ENCODE measurements at regions not wholly inside any gene's neighbourhood (a gene's known extent, or its start where the extent isn't known, plus 50 kb on each side); places are given as distances from the start of the nearest gene placed in this dataset.
"Not testable (repeated sequence)": the region's sequence is repeated elsewhere in the genome, so short reads cannot be mapped to it uniquely, and the experiment has no call there.

DNA sequence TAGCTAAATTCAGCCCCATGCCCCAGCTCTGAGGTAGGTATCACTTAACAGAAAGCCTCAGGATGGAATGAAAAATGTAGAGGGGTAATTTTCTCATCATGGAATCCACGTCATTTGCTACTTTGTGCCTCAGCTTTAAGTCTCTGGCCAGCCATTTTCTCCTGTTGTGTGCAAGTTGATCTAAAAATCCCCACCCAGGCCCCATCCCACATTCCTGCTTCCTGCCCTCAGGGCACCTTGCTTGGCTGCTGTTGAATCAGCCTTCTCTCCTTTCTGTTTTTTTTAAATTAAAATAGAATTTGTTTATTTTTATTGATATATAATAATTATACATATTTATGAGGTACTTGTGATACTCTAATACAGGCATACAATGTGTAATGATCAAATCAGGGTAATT is 179.9 kb upstream of the TSHZ3 start:
- Histone ChIP-seq H3K4me3 (ENCODE audit: low read depth, low read length) (no peak overlapping the region), H3K27me3 (ENCODE audit: control insufficient read depth, insufficient read depth, low read length) (no peaks in the 10 kb centered on the region), H3K36me3 (ENCODE audit: control insufficient read depth, insufficient read depth, low read length) (no peaks in the 10 kb centered on the region), H3K9ac (ENCODE audit: low read length) (no peak overlapping the region), H3K9me3 (ENCODE audit: control insufficient read depth, insufficient read depth, low read depth, low read length) (peaks cover 9% of the 10 kb centered on the region; the same call in 1 of the 2 replicates), H3K4me1 (ENCODE audit: control insufficient read depth, insufficient read depth, low read length) (peaks cover 5% of the 10 kb centered on the region; the same call in 1 of the 2 replicates), H3K27ac (ENCODE audit: low read depth, low read length) (no peak overlapping the region)

DNA sequence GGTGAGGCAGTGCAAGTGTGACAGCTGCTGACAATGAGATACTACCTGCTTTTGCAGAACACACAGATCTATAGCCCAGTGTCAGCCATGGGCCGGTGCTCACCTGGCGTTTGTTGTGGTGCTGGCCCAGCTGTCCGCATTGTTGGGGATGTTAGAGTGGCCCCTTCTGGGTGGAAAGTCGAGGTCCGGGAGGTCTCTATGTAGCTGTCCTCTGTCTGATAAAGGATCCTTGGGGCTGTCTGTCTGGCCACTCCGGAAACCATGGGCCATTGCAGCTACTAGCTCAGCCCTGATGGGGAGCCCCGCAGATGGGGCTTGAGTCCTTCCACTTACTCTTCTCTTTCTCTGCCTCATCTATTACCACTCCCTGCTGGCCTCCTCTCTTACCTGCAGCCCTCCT is 181.5 kb upstream of the TSHZ3 start:
- H3K9me3 ChIP-seq (ENCODE audit: control insufficient read depth, insufficient read depth, low read depth, low read length): peaks cover 5% of the 10 kb centered on the region; the same call in 1 of the 2 replicates
- peaks cover 5% of the 10 kb centered on the region; the same call in 1 of the 2 replicates for H3K4me1 ChIP-seq (ENCODE audit: control insufficient read depth, insufficient read depth, low read length)
- no peak overlapping the region for H3K9ac ChIP-seq (ENCODE audit: low read length)
- H3K36me3 ChIP-seq (ENCODE audit: control insufficient read depth, insufficient read depth, low read length): no peaks in the 10 kb centered on the region
- H3K27ac ChIP-seq (ENCODE audit: low read depth, low read length): no peak overlapping the region
- H3K27me3 ChIP-seq (ENCODE audit: control insufficient read depth, insufficient read depth, low read length): no peaks in the 10 kb centered on the region
- no peak overlapping the region for H3K4me3 ChIP-seq (ENCODE audit: low read depth, low read length)

DNA sequence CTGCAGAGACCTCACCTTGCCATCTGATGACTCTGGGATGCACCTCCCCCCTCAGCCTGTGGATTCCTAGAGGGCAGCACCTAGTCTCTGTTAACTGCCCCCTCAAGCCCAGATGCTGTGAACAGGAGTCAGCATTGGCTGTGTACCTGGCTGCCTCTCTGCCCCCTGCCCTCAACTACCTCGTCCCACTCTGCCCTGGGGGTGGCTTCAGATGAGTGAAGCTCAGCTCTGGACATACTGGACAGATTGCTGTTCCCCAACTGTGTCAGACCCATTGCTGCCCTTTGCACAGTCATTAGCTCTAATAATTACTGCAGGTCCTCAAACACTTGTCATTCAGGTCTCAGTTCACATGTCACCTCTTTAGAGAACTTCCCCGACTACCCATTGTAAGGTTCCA is 182.1 kb upstream of the TSHZ3 start:
- no peak overlapping the region for H3K27ac ChIP-seq (ENCODE audit: low read depth, low read length)
- H3K9ac ChIP-seq (ENCODE audit: low read length): no peak overlapping the region
- H3K4me3 ChIP-seq (ENCODE audit: low read depth, low read length): no peak overlapping the region
- H3K36me3 ChIP-seq (ENCODE audit: control insufficient read depth, insufficient read depth, low read length): no peaks in the 10 kb centered on the region
- peaks cover 2% of the 10 kb centered on the region; the same call in 1 of the 2 replicates for H3K9me3 ChIP-seq (ENCODE audit: control insufficient read depth, insufficient read depth, low read depth, low read length)
- no peaks in the 10 kb centered on the region for H3K27me3 ChIP-seq (ENCODE audit: control insufficient read depth, insufficient read depth, low read length)
- peaks cover 5% of the 10 kb centered on the region; the same call in 1 of the 2 replicates for H3K4me1 ChIP-seq (ENCODE audit: control insufficient read depth, insufficient read depth, low read length)

DNA sequence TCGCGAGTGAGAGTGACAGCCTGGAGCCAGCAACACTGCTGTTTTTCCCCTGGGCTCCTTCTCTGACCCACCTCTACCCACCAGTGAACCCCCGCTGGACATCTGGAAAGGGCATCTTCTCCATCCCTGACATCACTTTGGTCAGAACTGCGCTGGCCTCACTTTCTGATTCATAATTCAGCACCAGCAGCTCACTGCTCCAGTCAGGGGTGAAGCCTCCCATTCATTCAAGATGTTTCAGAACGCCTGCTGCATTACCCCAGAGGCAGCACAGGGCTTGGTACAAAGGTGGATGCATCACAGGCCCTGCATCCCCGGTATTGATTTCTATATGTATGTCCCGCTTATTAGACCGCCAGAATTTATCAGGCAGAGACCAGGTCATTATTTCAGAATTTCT is 182.8 kb upstream of the TSHZ3 start:
- H3K36me3 ChIP-seq (ENCODE audit: control insufficient read depth, insufficient read depth, low read length): no peaks in the 10 kb centered on the region
- H3K27me3 ChIP-seq (ENCODE audit: control insufficient read depth, insufficient read depth, low read length): no peaks in the 10 kb centered on the region
- no peak overlapping the region for H3K4me3 ChIP-seq (ENCODE audit: low read depth, low read length)
- H3K9me3 ChIP-seq (ENCODE audit: control insufficient read depth, insufficient read depth, low read depth, low read length): no peaks in the 10 kb centered on the region
- H3K27ac ChIP-seq (ENCODE audit: low read depth, low read length): no peak overlapping the region
- H3K4me1 ChIP-seq (ENCODE audit: control insufficient read depth, insufficient read depth, low read length): peaks cover 5% of the 10 kb centered on the region; the same call in 1 of the 2 replicates
- no peak overlapping the region for H3K9ac ChIP-seq (ENCODE audit: low read length)

DNA sequence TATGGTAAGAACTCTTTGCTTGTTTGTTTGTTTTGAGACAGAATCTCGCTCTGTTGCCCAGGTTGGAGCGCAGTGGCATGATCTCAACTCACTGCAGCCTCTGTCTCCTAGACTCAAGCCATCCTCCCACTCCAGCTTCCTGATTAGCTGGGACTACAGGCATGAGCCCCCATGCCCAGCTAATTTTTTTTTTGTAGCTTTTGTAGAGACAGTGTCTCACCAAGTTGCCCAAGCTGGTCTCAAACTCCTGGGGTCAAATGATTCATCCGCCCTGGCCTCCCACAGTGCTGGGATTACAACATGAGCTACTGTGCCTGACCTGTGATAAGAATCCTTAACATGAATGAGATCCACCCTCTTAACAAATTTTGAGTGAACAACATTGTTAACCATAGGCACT is 183.9 kb upstream of the TSHZ3 start:
- Histone ChIP-seq H3K4me3 (ENCODE audit: low read depth, low read length) (no peak overlapping the region), H3K27me3 (ENCODE audit: control insufficient read depth, insufficient read depth, low read length) (no peaks in the 10 kb centered on the region), H3K4me1 (ENCODE audit: control insufficient read depth, insufficient read depth, low read length) (peaks cover 5% of the 10 kb centered on the region; the same call in 1 of the 2 replicates), H3K36me3 (ENCODE audit: control insufficient read depth, insufficient read depth, low read length) (no peaks in the 10 kb centered on the region), H3K9me3 (ENCODE audit: control insufficient read depth, insufficient read depth, low read depth, low read length) (peaks cover 4% of the 10 kb centered on the region; the same call in 1 of the 2 replicates), H3K9ac (ENCODE audit: low read length) (no peak overlapping the region), H3K27ac (ENCODE audit: low read depth, low read length) (no peak overlapping the region)

DNA sequence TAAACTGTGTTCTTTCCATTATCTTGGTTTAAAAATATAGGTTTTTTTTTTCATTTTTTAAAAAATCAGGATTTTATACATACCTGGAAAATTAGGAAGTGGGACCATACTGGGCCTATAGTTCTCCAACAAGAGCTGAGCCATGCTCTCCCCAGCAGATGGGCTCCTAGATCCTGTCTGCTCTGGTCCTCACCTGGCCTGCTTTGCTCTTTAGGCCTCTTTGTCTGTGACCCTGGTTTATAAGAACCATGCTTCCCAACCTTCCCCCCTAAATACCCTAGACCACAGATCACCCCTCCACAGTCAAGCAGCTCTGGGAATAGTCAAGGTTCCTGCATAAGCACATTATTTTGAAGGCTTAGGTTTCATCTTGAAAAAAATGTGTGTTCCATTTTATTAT is 185.0 kb upstream of the TSHZ3 start:
- Histone ChIP-seq H3K9ac (ENCODE audit: low read length) (no peak overlapping the region), H3K27me3 (ENCODE audit: control insufficient read depth, insufficient read depth, low read length) (no peaks in the 10 kb centered on the region), H3K4me1 (ENCODE audit: control insufficient read depth, insufficient read depth, low read length) (peaks cover 5% of the 10 kb centered on the region; the same call in 1 of the 2 replicates), H3K4me3 (ENCODE audit: low read depth, low read length) (no peak overlapping the region), H3K9me3 (ENCODE audit: control insufficient read depth, insufficient read depth, low read depth, low read length) (peaks cover 4% of the 10 kb centered on the region; the same call in 1 of the 2 replicates), H3K36me3 (ENCODE audit: control insufficient read depth, insufficient read depth, low read length) (no peaks in the 10 kb centered on the region), H3K27ac (ENCODE audit: low read depth, low read length) (no peak overlapping the region)

DNA sequence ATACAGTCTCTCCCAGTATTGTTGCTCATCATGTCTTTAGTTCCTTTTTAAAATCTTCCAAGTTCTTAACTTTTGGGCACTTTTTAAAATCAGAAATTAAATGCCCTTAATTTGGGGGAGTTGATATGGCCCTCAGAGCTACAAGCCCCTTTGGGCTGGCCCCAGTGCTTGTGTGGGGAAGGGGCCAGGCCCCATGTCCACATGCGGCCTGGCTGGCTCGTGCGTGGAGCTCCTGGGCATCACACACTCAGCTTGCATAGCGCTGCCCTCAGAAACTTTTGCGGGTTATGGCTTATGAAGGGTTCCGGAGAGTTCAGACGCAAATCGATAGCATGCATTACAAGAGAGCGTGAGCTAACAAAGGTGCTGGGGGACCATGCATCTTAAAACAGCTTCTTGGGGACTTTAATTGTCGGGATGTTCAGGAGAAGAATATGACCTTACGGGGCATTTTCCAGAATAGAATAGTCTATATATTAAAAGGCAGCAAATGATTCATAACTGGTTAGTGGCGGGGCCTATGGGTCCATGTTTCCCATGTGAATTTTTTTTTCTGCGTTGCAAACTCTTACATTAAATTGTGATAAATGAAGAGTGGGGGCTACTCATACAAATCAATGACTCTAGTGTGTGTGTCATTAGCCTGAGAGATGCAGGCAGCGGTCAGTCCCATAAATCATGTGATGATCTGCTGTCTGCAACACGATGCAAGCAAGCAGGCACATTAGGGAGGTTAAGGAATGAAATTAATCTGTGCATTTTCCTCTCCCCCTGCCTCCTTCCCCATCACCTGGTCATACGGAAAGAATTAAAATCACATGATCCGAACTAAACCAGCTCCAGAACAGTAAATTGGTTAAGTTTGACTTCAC is 185.8 kb upstream of the TSHZ3 start:
- Histone ChIP-seq H3K9ac (ENCODE audit: low read length) (no peak overlapping the region), H3K36me3 (ENCODE audit: control insufficient read depth, insufficient read depth, low read length) (no peaks in the 10 kb centered on the region), H3K4me1 (ENCODE audit: control insufficient read depth, insufficient read depth, low read length) (peaks cover 5% of the 10 kb centered on the region; the same call in 1 of the 2 replicates), H3K4me3 (ENCODE audit: low read depth, low read length) (no peak overlapping the region), H3K27me3 (ENCODE audit: control insufficient read depth, insufficient read depth, low read length) (no peaks in the 10 kb centered on the region), H3K27ac (ENCODE audit: low read depth, low read length) (no peak overlapping the region), H3K9me3 (ENCODE audit: control insufficient read depth, insufficient read depth, low read depth, low read length) (peaks cover 4% of the 10 kb centered on the region; the same call in 1 of the 2 replicates)

DNA sequence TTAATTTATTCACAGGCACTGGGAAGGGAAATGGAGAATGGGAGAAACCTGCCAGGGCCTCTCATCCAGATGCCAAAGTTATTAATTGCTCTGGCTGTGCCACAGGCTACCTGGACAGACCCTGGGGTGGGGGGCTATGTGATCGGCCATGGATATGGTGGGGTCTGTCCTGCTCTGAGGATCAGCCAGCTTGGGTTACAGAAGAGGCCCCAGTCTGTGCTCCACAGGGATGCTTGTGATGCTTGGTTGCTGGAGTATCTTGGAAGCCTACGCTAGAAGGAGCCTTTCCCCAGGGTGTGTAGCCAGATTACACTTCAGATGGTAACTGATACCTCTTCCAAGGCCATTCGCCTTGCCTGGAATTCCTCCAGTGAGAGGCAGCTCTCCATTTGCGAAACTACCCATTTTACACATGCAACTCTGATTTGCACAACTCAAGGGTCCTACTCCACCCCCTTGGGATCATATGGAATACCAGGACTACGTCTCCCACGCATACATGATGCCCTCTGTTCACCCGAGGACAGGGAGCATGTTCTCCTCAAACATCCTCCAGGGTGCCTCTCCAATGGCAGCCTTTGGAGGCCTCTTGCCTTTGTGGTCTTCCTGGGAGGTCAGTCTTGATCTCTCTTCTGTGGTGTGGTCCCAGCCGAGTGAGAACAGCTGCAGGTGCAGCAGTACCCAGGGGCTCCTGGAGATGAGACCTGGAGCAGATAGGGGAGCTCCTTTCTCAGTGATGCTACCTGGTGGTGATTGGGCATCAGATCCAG is 186.6 kb upstream of the TSHZ3 start:
- peaks cover 5% of the 10 kb centered on the region; the same call in 1 of the 2 replicates for H3K4me1 ChIP-seq (ENCODE audit: control insufficient read depth, insufficient read depth, low read length)
- H3K9me3 ChIP-seq (ENCODE audit: control insufficient read depth, insufficient read depth, low read depth, low read length): peaks cover 4% of the 10 kb centered on the region; the same call in 1 of the 2 replicates
- H3K9ac ChIP-seq (ENCODE audit: low read length): no peak overlapping the region
- no peaks in the 10 kb centered on the region for H3K36me3 ChIP-seq (ENCODE audit: control insufficient read depth, insufficient read depth, low read length)
- H3K4me3 ChIP-seq (ENCODE audit: low read depth, low read length): no peak overlapping the region
- H3K27me3 ChIP-seq (ENCODE audit: control insufficient read depth, insufficient read depth, low read length): no peaks in the 10 kb centered on the region
- H3K27ac ChIP-seq (ENCODE audit: low read depth, low read length): no peak overlapping the region

DNA sequence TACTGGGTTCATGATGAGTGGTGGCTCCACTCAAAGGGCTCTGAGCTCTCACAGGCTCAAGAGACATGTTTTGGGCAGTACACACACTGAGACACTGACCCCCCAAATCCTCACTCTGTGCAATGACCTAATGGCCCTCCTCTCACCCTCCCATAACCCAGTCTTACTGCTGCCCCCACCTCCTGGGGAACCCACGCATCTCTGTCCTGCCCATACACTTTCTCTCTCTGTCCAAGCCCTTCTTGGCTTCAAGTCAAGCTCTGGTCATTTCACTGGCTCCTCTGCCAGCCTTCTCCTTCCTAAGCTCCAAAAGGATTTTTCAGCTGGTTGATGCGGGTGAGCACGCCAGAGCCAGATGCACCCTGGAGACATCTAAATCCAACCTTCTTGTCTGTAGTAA is 187.9 kb upstream of the TSHZ3 start:
- no peak overlapping the region for H3K27ac ChIP-seq (ENCODE audit: low read depth, low read length)
- H3K4me1 ChIP-seq (ENCODE audit: control insufficient read depth, insufficient read depth, low read length): no peaks in the 10 kb centered on the region
- H3K9ac ChIP-seq (ENCODE audit: low read length): no peak overlapping the region
- no peaks in the 10 kb centered on the region for H3K27me3 ChIP-seq (ENCODE audit: control insufficient read depth, insufficient read depth, low read length)
- no peak overlapping the region for H3K4me3 ChIP-seq (ENCODE audit: low read depth, low read length)
- no peaks in the 10 kb centered on the region for H3K36me3 ChIP-seq (ENCODE audit: control insufficient read depth, insufficient read depth, low read length)
- H3K9me3 ChIP-seq (ENCODE audit: control insufficient read depth, insufficient read depth, low read depth, low read length): peaks cover 4% of the 10 kb centered on the region; the same call in 1 of the 2 replicates

DNA sequence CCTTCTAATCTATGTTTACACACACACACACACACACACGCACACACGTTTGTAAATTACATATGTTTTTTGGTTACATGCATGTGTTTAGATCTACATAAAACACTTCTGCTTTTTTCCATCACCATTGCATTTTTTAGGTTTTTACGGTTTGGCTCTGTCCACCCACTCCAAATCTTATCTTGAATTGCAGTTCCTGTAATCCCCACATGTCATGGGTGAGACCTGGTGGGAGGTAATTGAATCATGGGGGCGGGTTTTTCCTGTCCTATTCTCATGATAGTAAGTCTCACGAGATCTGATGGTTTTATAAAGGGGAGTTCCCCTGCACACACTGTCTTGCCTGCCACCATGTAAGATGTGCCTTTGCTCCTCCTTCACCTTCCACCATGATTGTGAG is 188.7 kb upstream of the TSHZ3 start:
- not testable (repeated sequence) for H3K27me3 ChIP-seq (ENCODE audit: control insufficient read depth, insufficient read depth, low read length); H3K9ac ChIP-seq (ENCODE audit: low read length); H3K27ac ChIP-seq (ENCODE audit: low read depth, low read length); H3K36me3 ChIP-seq (ENCODE audit: control insufficient read depth, insufficient read depth, low read length); H3K4me3 ChIP-seq (ENCODE audit: low read depth, low read length); H3K4me1 ChIP-seq (ENCODE audit: control insufficient read depth, insufficient read depth, low read length); H3K9me3 ChIP-seq (ENCODE audit: control insufficient read depth, insufficient read depth, low read depth, low read length)

DNA sequence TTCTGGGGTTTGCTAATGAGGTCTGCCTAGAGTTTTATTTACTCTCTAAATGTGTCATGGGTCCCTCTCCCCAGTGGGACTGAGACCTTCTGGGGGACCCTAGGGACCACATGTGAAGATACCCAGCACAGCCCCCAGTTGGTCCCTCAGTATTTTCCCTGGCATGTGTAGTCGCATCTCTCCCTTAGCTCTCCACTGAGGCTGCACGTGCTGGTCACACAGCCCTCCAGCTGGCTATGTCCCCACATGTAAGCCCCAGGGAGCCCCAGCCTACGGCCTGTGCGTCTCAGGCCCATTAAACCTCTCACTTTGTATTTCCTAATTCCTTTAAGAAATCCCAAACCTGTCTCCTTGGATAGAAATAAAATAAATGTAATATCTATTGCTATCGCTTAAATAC is 189.6 kb upstream of the TSHZ3 start:
- Histone ChIP-seq H3K27ac (ENCODE audit: low read depth, low read length) (no peak overlapping the region), H3K27me3 (ENCODE audit: control insufficient read depth, insufficient read depth, low read length) (no peaks in the 10 kb centered on the region), H3K4me3 (ENCODE audit: low read depth, low read length) (no peak overlapping the region), H3K4me1 (ENCODE audit: control insufficient read depth, insufficient read depth, low read length) (no peaks in the 10 kb centered on the region), H3K9ac (ENCODE audit: low read length) (no peak overlapping the region), H3K36me3 (ENCODE audit: control insufficient read depth, insufficient read depth, low read length) (no peaks in the 10 kb centered on the region), H3K9me3 (ENCODE audit: control insufficient read depth, insufficient read depth, low read depth, low read length) (peaks cover 4% of the 10 kb centered on the region; the same call in 1 of the 2 replicates)

Data from HUES6 (cell line).